GM21717 (cell line): ENCODE measurements at regions not wholly inside any gene's neighbourhood (a gene's known extent, or its start where the extent isn't known, plus 50 kb on each side); places are given as distances from the start of the nearest gene placed in this dataset.
"Not testable (repeated sequence)": the region's sequence is repeated elsewhere in the genome, so short reads cannot be mapped to it uniquely, and the experiment has no call there.

Experiments
- ATAC-seq: cut with Tn5 transposase; IDR thresholded peaks from one replicate; pipeline ENCODE4 v1.9.1; 2021; ENCODE audit warnings: mild to moderate bottlenecking, moderate library complexity; ENCODE audit not compliant: unreplicated experiment

DNA sequence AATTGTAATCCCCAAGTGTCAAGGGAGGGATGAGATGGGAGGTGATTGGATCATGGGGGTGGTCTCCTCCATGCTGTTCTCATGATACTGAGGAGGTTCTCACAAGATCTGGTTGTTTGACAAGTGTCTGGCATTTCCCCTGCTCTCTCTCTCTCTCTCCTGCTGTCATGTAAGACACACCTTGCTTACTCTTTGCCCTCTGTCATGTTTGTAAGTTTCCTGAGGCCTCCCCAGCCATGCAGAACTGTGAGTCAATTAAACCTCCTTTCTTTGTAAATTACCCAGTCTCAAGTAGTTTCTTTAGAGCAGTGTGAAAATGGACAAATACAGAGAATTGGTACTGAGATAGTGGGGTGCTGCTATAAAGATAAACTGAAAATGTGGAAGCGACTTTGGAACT is 207.9 kb downstream of the HINT1 start:
- ATAC-seq, result no peak

DNA sequence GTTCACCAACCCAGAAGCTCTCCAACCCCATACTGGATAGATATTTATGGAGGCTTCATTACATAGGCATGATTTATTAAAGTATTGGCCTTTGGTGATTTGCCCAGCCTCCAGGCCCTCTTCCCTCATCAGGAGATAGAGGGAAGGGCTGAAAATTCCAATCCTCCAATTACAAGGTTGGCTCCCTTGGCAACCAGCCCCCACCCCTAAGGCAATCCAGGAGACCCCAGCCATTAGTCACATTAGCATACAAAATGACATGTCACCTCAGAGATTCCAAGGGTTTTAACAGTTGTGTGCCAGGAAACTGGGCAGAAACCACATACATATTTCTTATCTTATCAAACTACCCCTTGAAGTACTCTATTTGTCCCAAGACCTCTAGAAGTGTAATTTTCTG is 210.0 kb downstream of the HINT1 start:
- no peak for ATAC-seq

DNA sequence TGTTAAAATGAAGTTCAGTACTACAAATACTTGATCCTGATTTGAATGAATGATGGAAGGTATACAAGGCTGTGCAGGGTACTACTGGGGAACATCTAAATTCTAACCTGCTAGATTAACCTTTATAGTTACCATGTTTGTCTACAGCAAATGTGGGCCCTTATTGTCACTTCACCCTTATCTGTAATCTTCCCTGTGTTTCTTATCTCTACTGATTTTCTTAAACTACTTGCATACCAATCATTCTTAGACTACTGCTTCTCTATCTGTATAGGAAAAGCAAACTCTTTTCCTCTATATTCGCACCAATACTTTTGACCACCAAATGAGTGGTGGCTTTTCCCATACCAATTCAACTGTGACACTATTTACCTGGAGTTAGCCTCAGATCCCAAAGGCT is 210.7 kb downstream of the HINT1 start:
- ATAC-seq, result no peak

DNA sequence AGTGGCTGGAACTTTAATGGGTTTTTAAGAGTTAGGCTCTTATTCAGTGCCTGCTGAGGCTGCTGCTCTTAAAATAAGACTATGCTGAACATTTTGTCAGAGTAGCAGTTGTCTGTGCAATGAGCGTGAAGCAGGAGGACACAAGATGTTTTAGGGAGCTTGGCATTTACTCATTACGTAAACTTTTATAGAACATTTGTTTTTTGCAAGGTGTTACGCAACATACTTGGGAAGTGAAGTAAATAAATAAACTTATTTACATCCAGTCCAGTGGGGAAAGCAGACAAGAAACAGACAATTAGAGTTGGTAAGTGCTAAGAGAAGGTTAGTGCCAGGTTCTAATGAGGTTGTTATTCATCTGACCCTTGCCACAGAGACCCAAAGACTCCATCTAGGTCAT is 226.0 kb downstream of the HINT1 start:
- no peak for ATAC-seq

DNA sequence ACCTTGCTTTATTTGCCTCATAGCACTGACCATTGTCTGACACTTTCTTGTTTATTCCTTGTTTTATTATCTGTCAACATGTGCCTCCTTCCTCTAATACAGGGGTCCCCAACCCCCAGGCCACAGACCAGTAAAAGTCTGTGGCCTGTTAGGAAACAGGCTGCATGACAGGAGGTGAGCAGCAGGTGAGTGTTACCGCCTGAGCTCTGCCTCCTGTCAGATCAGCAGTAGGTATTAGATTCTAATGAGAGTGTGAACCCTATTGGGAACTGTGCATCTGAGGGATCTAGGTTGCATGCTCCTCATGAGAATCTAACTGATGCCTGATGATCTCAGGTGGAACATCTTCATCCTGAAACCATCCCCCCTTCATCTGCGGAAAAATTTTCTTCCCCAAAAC is 228.0 kb downstream of the HINT1 start:
- no peak for ATAC-seq

DNA sequence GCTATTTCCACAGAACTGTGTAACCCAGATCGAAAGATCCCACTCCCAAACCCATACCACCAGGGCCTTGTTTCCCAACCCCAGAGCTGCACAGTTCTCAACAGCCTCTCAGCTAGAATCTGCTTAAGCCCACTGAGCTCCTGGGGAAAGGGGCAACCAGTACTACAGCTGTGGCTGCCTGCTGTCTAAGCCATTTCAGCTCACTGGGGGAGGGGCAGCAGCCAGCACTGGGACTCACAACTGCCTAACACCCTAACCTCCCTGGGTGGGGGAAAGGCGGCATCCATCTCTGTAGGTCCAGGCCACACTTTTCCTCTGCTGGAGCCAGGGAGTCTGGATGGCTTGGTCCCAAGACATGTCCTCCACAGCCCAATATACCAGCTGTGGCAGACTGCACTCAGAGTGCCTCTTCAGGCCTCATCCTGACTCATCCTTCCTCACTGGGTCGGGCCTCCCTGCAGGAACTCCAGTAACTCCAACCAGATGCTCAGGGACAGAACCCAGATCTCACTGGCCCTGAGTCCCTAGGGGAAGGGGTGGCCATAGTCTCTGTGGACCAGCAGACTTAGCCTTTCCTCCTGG is 241.4 kb downstream of the HINT1 start:
- no peak for ATAC-seq

DNA sequence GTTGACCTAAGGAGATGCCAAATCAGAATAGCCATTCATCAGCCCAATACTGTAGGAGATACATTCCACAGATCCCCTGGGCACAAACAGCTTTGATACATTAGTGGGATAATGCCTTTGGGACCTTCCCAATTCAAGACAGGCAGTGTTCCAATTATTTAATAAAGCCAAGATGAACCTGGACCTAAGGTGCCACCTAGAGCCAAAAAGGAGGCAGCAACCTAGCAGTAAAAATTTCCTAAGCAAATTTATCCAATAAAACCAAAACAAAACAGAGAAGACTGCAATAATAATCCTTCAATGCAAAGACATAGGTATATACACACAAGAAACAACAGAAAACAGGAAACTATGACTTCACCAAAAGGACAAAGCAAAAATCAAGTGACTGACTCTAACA is 253.0 kb downstream of the HINT1 start:
- ATAC-seq, result no peak

DNA sequence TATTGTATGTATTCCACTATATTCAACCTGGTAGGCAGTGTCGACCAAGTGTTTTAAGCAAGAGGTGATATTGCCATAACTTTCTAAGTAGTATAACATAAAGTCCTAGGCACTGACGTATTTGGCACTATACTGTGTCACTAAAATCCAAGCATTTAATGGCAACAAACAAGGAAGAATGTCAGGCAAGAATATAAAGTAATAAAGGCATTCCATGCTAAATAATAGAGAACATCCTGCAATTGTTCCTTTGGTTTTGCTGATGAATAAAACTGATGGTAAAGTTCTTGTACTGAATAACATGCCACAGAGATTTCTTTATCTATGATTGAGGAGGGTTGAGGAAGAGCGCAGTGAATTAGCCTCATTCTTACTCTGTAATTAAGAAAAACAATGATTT is 256.9 kb downstream of the HINT1 start:
- ATAC-seq, result no peak

DNA sequence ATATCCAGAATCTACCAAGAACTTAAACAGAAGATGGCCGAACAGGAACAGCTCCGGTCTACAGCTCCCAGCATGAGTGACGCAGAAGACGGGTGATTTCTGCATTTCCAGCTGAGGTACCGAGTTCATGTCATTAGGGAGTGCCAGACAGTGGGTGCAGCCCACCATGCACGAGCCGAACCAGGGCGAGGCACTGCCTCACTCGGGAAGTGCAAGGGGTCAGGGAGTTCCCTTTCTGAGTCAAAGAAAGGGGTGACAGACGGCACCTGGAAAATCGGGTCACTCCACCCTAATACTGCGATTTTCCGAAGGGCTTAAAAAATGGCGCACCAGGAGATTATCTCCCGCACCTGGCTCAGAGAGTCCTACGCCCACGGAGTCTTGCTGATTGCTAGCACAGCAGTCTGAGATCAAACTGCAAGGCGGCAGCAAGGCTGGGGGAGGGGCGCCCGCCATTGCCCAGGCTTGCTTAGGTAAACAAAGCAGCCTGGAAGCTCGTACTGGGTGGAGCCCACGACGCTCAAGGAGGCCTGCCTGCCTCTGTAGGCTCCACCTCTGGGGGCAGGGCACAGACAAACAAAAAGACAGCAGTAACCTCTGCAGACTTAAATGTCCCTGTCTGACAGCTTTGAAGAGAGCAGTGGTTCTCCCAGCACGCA is 267.4 kb downstream of the HINT1 start:
- not testable (repeated sequence) for ATAC-seq

DNA sequence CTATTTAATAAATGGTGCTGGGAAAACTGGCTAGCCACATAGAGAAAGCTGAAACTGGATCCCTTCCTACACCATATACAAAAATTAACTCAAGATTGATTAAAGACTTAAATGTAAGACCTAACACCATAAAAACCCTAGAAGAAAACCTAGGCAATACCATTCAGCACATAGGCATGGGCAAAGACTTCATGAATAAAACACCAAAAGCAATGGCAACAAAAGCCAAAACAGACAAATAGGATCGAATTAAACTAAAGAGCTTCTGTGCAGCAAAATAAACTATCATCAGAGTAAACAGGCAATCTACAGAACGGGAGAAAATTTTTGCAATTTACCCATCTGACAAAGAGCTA is 267.9 kb downstream of the HINT1 start:
- ATAC-seq, result not testable (repeated sequence)

DNA sequence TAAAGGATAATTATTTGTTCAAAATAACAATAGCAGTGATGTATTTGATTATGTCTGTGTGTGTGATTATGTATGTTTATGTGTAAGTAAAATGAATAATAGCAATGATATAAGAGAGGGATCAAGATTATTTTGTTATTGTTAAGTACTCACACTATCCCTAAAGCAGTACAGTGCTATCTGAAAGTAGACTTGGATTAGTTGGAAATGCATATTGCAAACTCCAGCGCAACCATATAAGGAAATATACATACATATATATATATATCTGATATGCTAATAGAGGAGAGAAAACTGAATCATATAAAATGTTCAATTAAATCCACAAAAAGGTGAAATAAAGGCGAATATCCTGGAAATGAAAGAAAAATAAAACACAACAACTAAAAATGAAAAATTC is 268.4 kb downstream of the HINT1 start:
- no peak for ATAC-seq

DNA sequence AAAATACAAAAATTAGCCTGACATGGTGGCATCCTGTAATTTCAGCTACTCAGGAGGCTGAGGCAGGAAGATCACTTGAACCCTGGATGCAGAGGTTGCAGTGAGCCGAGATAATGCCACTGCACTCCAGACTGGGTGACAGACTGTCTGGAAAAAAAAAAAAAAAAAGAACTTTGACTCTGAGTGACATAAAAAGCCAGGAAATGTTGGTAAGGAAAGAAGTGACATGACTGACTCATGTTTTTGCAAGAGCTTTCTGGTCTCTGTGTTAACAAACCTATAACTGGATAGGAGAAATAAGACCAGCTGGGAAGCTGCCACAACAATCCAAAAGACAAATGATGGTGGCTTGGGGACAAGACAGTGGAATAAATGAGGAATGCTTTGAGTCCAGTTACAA is 272.1 kb downstream of the HINT1 start:
- no peak for ATAC-seq

DNA sequence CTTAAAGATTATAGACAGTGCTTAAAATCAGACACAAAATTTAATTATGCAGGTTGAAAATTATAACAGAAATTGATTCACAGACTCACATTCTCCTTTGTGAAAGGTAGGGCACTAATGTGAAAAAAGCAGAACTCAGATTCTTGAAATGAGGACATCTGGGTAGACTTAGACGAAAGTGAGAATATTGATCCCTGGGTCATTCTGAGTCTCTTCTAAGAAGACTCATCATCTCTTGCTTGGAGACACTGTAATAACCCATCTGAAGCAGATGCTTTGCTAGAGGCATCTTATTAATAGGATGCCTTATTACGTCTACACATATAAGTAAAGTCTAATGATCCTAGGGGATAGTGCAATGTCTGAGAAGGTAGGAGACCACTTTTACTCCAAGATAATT is 274.4 kb downstream of the HINT1 start:
- no peak for ATAC-seq

DNA sequence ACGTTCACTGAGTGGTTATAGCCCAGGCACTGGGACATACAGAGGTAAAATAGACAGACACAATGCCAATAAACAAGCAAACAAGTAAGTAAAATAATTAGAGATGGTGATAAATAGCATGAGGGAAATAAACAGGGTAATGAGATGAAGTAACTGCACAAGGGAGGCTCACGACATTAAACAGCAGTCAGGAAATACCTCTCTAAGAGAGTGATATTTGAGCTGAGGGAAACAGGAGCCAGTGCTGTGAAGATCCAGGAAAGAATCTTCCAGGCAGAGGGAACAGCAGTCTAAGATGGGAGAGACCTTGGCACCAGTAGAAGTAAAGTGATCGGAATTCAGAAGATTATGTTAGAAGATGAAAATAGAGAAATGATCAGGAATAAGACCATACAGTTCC is 279.4 kb downstream of the HINT1 start:
- ATAC-seq, result no peak

DNA sequence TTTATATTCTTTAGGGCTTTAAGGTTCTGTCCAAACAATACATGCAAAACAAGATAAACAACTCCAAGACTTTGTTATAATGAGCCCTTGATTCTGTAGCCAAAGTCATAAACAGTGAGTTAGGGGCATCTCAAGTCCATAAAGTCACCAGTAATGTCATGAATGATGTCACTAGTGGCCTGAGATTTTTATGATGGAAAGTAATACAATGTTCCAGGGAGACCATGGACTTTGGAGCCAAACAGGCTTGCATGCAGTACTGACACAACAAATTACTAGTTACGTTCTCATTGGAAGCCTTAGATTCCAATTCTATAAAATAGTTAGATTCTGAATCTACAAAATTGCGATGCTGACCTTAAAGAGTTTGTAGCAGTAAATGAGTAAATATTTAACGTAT is 280.0 kb downstream of the HINT1 start:
- no peak for ATAC-seq

DNA sequence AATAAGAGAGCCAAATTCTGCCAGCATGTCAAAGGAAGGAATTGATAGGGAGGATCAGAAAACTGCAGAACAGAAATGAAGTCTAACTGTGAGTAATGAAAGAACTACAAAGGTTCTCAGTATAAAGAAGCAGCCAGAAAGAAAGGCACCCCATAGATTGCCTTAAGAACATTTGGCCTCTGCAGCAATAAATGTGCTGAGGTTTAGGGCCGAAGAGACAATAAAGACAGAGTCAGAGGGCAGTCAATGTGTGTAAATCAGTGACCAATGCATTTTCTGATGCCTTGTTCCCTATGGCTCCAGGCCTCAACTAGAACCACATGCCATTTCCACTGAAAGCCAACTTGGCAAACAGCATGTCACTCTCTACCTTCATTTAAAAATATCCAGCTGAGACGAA is 281.0 kb downstream of the HINT1 start:
- no peak for ATAC-seq

DNA sequence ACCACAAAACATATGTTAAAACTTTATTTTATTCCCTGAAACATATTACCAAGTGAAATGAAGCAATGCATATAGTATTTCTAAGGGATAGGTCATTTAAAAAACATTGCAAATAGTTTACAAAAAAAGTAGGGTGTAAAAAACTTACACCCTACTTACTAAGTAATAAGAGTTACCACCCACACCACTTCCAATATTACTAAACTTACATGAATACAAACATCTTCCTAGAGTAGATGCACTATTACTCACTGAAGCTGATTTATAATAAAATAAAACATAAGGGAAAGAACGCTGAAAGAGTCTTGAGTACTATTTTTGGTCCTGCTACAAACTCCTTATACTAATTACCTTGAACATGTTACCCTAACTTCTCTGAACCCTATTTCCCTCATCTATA is 289.4 kb downstream of the HINT1 start:
- ATAC-seq, result no peak

DNA sequence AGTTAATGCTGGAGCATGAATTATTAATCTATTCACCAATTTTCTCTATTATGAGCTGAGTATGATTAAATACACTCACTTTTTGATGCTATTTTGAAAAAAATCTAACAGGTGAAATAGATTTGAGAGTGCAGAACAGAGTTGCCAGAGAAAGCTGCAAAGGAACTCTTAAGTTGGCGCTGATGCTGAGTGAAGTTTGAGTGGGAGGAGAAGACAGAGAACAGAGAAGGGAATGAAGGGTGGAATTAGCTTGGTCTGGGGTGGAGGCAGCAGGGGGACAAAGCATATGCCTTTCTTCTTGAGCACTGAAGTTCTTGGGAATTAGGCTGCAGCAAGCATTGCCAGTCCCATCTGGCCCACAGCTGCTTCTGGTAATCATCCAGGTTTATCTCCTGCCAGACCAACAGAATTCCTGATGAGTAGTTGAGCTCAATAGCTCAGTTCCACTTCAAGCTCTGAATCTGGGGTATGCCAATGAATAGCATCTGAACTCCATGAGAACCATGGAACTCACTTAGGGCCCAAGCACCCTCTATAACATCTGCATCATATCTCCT is 290.1 kb downstream of the HINT1 start:
- no peak for ATAC-seq

DNA sequence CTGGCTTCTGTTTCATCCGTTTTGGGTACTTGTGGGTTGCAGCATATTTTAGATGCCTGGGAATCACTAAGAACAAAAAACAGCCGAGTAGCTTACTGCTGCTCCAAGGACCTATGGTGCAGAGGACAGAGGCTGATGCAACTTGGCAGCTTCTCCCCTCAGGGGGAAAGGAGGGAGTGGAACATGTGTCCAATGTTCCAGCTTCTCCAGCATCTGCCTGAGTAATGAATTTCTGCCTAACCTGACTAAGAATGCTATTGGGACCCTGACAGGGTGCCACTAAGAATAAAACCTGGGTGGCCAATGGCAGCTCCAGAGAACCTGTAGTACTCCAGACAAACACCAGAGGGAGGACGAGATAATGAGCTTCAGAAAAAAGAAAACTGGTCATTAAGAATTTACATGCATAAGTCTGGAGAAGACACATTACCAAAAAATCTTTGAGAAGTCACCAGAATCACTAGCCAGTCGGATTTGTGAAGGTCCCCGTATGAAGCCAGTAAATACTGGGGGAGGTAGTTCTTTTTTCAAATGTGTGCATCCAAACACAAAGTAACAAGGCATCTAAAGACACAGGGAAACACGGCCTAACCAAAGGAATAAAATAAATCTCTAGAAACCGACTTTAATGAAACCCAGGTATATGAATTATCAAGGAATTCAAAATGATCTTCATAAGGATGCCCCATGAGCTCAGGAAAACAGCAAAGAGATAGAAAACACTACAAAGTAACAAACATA is 293.5 kb downstream of the HINT1 start:
- peak; percentile 84 for ATAC-seq

DNA sequence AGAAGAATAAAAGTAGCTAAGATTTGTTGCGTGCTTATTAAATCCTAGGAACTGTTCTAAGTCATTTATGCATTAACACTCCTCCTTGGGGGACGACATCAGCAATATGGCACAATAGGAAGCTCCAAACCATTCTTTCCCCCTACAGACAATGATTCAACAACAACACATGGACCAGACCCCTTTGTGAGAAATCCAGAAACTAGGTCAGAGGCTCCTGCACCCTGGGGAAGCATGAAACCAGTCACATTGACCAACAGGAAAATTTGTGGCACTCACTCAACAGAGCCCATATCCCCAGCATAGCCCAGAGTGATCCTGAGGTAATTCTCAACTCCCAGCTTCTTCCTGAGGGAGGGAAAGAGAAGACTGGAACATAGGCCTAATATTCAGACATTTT is 294.4 kb downstream of the HINT1 start:
- no peak for ATAC-seq

DNA sequence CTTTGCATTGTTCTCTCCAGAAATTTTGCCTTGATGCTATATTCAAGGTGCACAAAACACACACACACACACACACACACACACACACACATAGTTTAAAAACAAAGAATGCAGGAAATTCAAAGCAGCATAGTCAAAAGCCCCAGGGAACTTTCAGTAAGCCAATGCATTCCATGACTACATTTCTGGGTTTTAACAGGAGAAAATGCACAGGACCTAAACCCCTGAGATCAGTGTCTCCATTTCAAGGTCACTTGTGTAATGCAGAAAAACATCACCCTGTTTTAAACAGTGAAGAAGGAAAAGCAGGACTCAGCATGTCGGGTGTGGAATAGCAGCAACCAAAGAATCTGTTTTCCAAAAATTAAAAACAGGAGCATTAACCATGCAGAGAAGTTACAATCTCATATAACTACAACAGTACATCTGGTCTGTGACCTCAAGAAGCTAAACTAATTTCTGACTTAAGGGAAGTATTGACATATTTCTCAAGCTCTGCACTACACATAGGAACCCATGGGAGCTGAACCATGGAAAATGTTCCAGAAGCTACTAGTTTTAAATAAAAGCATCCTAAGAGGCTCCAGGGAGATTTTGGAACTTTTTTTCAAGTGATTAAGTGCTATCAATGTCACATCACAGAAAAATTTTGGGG is 296.7 kb downstream of the HINT1 start:
- no peak for ATAC-seq
